A549 (cell line): ENCODE measurements at regions not wholly inside any gene's neighbourhood (a gene's known extent, or its start where the extent isn't known, plus 50 kb on each side); places are given as distances from the start of the nearest gene placed in this dataset.

Source experiments
- CTCF ChIP-seq: fragments of >200 bp; sonication (Bioruptor Twin); formaldehyde crosslinking; IDR thresholded peaks from 3 replicates; pipeline ENCODE4 v1.5.1; 2016
- EP300 ChIP-seq, 2 experiments: fragments of >200 bp; sonication (Bioruptor Twin); formaldehyde crosslinking; IDR thresholded peaks; 2 replicates in 1 of 2; 3 replicates in 1 of 2; pipeline ENCODE4 v1.6.1; 2016 to 2017
- MYC ChIP-seq: IDR thresholded peaks from 2 replicates; pipeline ENCODE4 v1.6.1; 2012; ENCODE audit warnings: mild to moderate bottlenecking, inconsistent platforms, low read length, improper control_type of control experiment, borderline replicate concordance
- POLR2A ChIP-seq: IDR thresholded peaks from 2 replicates; pipeline ENCODE4 v1.6.1; 2012; ENCODE audit warnings: mild to moderate bottlenecking, low read length
- RAD21 ChIP-seq, 2 experiments: fragments of >200 bp in 1 of 2; sonication (Bioruptor Twin) in 1 of 2; formaldehyde crosslinking in 1 of 2; IDR thresholded peaks in 1 of 2; conservative IDR thresholded peaks in 1 of 2; 2 replicates in 1 of 2; 3 replicates in 1 of 2; pipeline ENCODE4 v1.6.1; 2012 to 2018; ENCODE audit warnings: inconsistent platforms in 1 of 2
- SMC3 ChIP-seq: fragments of >200 bp; sonication (Bioruptor Twin); formaldehyde crosslinking; IDR thresholded peaks from 3 replicates; pipeline ENCODE4 v1.6.1; 2018; ENCODE audit warnings: inconsistent platforms
- ZFP36 ChIP-seq: fragments of 450-650 bp; IDR thresholded peaks from 2 replicates; pipeline ENCODE4 v1.6.1; 2014; ENCODE audit warnings: borderline replicate concordance; ENCODE audit not compliant: partially characterized antibody
- TF ChIP-seq, protein P1 (sequence below): fragments of 150-350 bp; IDR thresholded peaks from 2 replicates; pipeline ENCODE4 v1.6.1; 2014; ENCODE audit warnings: low read depth, mild to moderate bottlenecking, low read length

DNA sequence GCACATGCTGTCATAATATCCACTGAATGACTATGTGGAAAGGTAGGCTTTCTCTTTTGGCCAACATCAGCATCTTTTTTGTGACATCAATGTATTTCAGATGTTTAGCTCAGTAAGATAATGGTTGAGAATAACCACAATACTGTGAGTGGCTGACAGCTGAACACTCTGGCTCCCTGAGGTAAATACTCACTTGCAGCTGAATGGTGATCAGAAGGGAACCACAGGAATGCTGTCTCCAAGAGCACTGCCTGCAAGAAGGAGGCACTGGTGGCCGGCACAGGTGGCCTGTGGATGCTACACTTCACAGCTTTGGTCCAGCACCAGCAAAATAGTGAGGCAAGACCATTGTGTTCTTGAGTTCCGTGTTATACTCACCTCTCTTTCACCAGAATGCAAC, 118.7 kb upstream of the PPM1J start:
- TF ChIP-seq CTCF (no peak), RAD21 (conservative IDR thresholded peaks at IDR 0.05 in 1 of 2, IDR thresholded peaks at IDR 0.05 in 1 of 2) (no peak), SMC3 (no peak), EP300 (IDR thresholded peaks at IDR 0.05) (no peak), ZFP36 (no peak), MYC (no peak), POLR2A (no peak)
- TF ChIP-seq, protein P1, sequence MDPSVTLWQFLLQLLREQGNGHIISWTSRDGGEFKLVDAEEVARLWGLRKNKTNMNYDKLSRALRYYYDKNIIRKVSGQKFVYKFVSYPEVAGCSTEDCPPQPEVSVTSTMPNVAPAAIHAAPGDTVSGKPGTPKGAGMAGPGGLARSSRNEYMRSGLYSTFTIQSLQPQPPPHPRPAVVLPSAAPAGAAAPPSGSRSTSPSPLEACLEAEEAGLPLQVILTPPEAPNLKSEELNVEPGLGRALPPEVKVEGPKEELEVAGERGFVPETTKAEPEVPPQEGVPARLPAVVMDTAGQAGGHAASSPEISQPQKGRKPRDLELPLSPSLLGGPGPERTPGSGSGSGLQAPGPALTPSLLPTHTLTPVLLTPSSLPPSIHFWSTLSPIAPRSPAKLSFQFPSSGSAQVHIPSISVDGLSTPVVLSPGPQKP = no peak
